ENCODE measurements at regions not wholly inside any gene's neighbourhood (a gene's known extent, or its start where the extent isn't known, plus 50 kb on each side); places are given as distances from the start of the nearest gene placed in this dataset.

- no peak for TF ChIP-seq EP300 (IDR thresholded peaks at IDR 0.05; ENCODE audit: low read depth)
- TF ChIP-seq CTCF (IDR thresholded peaks at IDR 0.05): no peak
Measured at GRCh38 chr6:134564705-134565104, 246.8 kb upstream of the SGK1 start.

Measured in transverse colon (tissue), 3 donors.